IPS DF 19.7 (cell line): ENCODE measurements at regions not wholly inside any gene's neighbourhood (a gene's known extent, or its start where the extent isn't known, plus 50 kb on each side); places are given as distances from the start of the nearest gene placed in this dataset.

Experiments used
- DNase-seq: peaks from one replicate; pipeline ENCODE4 v3.0.0-alpha.2; 2013; ENCODE audit warnings: low read depth, low spot score

DNA sequence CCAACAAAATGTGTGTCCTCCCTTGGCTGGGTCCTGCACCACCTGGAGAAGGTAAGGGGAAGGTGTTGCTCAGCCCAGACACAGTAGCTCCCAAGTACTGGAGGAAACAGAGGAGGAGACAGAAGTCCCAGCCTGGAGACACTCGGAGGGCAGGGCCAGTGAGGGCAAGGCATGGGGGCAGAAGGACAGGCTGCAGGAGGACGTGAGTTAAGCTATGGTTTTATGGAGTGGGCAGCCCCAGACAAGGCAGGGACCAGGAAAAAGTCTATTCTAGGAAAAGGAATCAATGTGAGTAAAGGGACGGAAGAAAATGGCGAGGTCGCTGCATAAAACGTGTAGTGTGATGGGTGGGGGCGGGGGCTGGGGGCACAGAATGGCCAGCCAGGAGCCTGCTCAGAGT is 210.1 kb upstream of the DIO3 start:
- DNase-seq, result no peak

DNA sequence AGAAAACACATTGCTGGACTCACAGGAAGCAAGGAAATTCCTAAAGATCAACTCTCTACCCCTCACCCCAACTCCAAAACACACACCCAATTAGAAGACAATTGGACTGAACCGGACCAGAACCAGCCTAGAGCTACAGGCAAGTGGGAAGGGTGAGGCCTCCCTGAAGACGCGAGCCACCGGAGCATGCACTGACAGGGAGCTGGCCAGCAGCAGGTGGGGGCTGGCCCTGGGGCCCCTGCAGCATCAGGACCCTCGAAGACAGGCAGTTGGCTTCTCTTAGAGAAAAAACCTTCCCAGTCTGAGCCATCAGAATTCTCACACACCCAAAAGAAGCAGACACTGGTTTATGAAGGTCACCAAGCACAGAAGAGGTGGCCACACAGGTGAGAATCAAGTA is 209.5 kb upstream of the DIO3 start:
- no peak for DNase-seq

DNA sequence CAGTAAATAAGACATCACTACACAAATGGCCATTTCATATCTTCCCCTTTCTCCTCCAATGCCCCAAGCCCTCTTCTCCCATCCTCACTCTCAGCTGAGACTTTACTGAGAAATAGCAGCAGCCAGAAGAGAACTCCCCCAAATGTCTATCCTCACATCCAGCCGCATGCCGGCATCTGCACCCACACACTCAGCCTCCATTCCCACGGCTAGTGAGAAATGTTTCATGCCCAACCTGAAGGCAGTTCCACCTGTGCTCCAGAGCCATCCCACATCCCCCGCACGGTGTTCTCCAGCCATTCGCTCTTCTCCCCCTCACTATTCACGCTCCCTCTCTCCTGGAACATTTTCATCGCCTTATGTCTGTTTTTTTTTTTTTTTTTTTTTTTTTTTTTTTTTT is 208.7 kb upstream of the DIO3 start:
- DNase-seq, result no peak

DNA sequence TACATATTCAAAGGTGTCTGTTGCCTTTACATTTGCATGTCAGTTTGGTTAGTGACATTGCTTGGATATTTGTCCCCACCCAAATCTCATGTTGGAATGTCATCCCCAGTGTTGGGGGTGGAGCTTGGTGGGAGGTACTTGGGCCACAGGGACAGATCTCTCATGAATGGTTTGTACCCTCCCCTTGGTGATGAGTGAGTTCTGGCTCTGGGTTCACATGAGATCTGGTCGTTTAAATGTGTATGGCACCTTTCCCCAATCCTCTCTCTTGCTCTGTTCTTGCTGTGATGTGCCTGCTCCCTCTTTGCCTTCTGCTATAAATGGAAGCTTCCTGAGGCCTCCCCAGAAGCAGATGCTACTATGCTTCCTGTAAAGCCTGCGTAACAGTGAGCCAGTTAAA is 207.9 kb upstream of the DIO3 start:
- DNase-seq, result no peak

DNA sequence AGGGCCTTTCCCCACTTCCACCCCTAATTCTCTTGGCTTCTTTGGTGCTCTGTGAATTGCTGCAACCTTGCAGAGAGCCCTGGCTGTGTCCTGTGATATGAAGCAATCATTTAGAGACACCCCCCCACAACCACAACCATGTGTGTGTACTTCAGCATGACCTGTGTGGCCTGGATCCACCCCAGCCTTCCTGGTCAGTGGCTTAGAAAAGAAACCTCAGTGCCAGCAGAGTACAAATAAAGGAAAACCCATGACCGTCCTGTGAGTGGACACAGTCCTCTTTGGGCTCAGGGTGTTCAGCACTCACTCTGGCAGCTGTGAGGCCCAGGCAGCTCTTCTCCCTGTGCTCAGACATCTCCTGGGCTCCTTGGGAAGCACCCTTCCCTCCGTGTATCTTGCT is 206.6 kb upstream of the DIO3 start:
- no peak for DNase-seq

DNA sequence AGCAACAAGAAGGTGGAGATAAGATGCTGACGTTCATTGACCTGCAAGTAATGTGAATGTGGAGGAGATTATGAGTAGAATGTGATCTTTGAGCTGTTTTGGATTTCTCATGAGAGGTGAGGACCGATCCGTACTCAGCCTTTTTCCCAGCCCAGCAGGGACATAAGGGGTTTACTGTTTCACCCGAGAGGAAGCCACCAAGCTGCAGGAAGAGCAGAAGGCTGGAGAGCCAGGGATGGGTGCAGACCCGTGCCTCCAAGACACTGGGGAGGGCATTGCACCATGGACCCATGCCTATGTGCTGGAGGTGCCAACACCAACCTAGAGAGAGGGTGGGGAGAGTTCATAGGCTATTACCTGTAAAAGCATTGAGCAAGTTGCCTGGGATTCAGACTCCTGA is 206.0 kb upstream of the DIO3 start:
- no peak for DNase-seq

DNA sequence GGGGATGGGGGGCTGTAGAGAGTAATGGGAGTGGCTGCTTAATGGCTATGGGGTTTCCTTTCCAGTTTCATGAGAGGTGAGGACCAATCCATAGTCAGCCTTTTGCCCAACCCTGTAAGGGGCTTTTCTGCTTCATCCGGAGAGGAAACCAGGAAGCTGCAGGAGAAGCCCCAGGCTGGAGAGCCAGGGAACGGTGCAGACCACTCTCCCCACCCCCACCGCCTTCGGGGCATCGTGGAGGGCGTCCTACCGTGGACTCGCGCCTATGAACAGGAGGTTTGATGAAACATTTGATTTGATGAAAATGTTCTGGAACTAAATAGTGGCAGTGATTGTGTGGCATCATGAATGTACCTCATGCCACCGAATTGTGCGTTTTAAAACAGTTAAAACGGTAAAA is 204.3 kb upstream of the DIO3 start:
- no peak for DNase-seq

DNA sequence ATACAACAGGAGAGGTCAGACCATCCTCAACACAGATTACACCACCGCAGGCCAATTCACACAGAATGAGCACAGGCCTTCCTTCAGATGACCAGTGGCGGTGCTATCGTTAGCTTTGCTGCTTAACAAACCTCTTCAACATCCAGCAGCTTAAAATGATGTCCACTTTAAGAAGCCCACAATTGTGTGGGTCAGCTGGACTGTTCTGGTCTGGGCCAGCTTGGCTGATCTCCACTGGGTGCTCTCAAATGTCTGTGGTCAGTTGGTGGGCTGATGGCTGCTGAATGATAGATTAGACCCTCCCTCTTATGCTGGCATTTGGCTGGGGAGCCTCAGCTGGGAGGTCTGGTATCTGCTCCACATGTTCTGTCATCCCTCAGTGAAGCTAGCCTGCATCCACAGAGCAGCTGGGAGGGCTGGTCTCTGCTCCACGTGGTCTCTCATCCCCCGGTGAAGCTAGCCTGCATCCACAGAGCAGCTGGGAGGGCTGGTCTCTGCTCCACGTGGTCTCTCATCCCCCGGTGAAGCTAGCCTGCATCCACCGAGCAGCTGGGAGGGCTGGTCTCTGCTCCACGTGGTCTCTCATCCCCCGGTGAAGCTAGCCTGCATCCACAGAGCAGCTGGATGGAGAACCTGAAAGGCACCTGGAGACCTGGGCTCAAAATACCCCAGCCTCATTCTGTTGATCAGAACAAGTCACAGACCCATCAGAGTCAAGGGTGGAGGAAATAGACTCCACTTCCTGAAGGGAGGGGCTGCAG is 203.6 kb upstream of the DIO3 start:
- no peak for DNase-seq

DNA sequence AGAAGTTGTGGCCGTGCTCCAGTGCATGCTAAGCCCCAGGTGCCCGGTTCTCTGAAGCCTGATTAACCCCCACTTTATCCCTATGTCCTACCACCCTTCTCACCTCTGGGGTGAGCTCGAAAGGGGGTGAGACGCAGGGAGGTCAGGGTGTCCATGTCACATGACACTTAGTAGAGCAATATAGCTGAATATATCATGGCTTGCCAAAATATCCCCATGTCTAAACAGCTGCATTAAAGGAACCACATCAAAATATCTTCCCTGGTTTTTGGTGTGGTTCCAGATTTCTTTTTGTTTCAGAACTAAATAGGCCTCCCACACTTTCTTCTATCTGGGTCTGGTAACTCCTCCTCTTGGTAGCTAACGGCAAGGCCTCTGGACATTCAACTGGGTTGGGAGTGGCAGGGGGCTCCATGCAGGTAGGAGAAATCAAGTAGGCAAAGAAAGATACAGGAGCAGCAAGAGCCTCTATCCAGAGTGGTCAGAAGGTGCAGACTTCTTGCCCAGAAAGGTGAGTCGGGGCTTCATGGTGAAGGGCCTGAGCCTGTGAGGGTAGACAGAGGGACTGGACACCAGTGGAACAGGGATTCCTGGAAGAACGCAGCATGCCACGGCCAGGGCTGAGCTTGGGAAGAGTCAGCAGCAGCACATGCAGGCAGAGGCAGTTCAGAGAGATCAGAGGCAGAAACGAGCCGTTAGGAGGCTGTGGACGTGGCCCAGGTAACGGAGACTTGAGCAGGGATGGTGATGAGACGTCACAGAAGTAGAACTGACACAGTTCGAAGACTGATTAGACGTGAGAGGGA is 202.8 kb upstream of the DIO3 start:
- DNase-seq, result no peak

DNA sequence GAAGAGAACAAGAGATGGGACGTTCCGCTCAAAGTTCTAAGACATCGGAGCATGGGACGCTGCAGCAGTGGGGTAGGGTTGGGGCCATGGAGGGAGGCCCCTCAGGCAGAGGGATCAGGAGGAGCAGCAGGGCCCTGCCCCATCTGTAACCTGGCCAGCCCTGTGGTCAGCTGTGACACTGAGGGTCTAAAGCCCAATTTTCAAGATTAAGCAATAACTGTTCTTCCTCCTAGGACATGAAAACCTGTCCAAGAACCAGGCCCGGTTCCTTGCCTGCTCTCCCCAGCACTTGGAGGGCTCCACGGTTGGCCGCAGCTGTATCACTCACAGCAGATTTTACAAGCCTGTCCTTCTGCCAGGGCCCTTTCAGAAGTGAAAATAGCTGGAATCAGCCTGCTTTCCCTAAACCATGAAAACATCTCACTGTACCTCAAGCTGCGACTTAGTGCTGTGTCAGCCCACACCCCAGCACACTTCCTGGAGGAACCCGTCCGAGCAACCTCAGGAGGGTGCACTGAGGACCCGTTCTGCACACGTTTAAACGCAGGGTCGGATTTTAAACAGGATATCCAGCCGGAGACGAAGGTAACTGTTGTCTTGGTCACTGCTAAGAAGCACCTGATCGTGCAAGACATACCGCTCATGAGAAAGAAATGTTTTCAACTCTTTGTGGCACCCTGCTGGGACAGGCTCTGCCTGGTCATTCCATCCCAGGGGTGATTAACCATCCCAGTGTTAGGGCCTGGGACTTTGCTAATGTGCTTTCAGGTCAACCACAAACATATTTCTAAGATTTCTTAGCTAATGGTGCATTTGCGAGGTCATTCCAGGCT is 201.9 kb upstream of the DIO3 start:
- no peak for DNase-seq

DNA sequence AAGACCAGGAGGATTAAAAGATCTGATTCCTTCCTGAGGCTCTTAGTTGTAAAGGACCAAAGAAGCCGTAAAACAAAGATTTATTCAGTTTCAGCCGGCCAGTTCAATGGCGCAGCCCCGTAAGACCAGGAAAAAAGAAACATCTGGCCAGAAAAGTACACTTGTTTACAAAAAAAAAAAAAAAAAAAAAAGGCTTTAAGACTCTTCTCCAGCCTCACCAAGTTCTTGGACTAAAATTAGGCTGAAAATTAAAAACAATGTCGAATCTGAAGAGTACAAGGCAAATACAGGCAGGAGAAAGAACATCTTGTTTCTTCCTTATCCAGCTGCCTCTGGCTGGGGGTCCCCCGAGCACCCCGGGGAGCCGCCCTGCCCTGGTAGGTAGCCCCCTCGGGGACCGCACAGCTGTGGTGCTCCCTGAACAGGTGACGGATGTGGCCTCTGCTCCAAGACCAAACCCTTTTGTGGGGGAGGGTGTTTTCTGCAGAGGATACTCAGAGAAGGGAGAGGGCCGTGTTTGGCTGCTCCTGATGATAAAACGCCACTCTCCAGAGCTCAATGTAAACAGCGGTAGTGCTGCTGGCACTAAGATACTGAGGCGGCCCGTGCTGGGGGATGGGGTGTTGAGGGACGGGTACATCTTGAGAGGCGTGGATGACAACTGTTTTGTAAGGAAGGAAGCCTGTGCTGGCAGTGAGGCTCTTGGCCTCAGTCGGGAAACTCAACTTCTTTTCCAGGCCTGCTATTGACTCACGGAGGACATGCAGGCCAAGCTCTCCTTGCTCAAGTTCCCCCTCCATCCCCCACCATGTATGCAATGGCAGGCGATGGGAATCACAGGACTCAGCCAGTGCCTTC is 201.0 kb upstream of the DIO3 start:
- DNase-seq, result no peak

DNA sequence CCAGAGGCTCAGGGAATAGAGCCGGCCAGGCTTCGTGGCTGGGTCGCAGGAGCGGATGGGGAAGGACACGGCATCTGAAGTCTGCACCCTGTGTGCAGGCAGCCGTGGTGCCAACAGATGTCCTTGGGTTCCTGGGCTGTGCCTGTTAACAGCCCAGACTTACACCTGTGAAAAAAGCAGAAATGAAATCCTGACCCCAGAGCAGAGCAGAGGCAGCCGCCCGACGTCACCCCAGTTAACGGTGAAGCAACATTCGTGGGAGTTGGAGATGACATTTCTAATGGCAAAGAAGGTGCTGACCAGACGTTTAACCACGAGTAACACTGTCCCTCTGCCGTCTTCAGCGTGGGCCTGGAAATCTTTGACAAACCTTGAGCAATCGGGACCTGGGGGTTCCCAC is 200.3 kb upstream of the DIO3 start:
- no peak for DNase-seq

DNA sequence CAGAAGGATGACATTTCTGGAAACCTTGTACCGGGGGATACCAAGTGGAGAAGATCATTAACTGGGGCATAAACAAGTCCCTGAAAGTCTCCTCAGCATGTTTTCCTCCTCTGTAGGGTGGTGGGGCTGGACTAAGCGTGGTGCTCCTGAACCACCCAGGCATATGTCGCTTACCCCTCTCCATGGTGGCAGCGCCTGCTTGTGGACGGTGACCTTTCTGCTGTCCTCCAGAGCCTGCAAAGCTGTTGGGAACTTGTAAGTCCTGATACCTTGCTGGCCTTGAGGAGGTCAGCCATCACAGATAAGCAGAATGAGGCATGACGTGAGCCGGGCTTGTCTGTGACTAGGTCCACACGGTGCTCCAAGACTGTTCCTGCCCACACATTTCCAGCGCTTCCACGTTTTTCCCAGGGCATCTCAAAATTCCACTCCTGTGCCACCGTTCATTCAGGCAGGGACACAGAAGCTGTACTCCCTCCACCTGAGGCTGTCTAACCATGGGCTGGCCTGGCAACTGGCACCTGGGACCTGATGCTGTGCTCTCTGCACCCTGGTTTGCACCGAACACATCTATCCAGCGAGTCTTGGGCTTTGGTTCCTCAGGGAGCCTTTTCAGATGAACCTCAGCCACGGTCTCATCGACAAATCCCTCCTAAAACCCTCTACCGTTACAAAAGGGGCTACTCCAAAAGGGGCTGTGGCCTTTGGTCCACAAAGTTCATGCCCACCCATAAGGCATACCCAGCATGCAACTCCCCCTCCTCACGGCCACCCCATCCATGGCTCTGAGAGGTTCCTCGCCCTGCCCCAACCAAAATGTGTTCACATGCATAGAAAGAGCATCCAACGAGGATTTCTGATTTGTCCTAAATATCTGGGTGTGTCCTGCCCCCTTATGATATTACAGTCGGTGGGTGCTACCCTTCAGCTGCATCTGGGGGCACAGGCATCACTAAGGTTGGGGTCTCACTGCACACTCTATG is 199.6 kb upstream of the DIO3 start:
- DNase-seq, result no peak

DNA sequence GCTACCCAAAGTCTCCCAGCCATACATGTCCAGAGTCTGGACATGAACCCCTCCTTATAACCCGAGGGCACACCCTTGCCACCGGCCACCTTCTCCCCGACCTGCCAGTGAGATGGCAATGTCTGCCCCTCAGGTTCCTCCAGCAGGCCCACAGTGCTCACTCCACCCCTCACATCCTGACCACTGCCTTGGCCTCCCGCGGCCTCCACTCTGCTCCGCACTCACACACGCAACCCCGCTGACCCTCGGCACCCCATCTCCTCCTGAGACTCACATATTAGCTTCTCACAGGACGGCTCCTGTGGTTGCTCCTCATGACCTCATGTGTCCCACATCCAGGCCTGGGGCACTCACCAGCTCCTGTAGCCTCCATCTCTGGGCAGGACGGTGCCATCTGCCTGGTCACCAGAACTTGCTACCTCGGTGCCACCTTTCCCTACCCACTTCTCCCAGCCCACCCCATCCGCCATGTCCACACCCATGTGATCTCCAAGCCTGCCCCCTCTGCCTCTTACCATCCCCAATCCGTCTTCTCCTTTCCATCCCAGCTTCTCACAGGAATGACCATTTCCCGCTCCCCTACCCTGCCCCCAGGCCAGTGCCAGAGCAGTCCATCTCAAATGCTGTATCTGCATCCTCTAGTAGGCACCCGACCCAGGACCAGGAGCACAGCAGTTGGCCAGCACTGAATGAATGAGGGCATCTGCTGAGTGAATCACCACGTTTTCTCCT is 198.6 kb upstream of the DIO3 start:
- DNase-seq, result no peak

DNA sequence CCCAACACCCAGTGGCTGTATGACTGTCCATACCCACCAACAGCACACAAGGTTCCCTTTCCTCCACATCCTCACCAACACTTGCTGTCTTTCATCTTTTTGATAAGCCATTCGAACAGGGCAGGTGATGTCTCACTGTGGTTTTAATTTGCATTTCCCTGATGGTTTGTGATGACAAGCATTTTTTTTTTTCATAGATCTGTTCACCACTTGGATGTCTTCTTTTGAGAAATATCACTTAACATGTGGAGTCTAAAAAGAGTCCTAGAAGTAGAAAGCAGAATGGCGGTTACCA is 198.1 kb upstream of the DIO3 start:
- no peak for DNase-seq

DNA sequence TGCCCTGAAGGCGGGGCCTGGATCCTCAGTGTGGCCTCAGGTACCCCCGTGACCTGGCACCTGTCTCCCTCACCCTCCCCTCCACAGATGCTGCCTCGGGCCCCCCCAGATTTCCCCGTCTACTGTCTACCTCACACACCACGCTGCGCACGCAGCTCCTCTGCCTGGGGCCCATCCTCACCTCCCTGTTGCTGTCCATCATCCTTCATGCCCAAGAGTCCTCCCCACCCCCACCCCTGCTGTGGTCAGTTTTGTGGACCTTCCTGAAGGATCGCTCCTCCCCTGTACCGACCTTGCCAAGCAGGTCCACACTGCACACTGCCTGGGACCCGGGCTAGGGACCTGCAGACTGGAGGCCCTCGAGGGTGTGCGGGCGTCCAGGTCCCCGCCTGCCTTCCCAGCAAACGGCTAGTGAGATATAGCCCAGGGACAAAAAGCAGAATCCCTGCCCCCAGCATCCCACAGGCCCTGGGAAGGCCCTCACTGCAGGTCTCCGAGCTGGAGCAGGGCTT is 197.4 kb upstream of the DIO3 start:
- DNase-seq, result no peak

DNA sequence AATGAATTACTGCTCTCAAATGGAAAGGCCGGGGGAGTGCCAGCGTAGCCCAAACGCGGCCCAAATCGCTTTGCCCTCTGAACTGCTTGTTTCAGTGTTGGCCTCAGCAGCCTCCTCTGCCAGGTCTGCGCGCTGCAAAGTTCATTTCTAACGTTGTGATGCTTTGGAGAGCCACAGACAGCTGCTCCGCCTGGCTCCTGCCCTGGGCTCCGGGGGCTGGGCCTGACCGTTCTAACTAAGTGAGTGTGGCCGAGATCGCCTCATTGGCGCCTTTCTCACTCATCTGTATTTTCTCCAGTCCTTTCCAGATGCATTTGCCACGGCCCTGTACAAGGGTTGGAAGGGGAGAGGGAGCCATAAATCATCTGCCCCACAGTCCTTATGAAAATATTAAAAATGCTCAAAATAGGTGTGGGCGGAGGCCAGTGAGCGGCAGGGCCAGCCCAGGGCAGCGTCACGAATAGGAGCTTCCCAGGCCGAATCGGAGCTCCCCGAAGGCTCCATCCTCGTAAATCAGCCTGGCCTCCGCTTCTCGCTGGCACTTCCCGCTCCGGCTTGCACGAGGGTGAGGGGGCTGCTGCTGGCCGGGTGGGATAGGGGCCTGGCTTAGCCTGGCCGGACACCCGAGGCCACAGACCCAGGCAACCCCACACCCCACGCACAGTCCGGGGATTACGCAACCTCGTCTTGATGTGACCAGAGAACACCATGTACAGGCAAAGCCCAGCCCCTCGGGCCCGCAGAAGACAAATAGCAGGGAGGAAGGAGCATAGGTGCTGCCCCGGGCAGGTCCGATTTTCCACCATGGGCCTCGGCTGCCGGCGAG is 196.6 kb upstream of the DIO3 start:
- DNase-seq, result no peak

DNA sequence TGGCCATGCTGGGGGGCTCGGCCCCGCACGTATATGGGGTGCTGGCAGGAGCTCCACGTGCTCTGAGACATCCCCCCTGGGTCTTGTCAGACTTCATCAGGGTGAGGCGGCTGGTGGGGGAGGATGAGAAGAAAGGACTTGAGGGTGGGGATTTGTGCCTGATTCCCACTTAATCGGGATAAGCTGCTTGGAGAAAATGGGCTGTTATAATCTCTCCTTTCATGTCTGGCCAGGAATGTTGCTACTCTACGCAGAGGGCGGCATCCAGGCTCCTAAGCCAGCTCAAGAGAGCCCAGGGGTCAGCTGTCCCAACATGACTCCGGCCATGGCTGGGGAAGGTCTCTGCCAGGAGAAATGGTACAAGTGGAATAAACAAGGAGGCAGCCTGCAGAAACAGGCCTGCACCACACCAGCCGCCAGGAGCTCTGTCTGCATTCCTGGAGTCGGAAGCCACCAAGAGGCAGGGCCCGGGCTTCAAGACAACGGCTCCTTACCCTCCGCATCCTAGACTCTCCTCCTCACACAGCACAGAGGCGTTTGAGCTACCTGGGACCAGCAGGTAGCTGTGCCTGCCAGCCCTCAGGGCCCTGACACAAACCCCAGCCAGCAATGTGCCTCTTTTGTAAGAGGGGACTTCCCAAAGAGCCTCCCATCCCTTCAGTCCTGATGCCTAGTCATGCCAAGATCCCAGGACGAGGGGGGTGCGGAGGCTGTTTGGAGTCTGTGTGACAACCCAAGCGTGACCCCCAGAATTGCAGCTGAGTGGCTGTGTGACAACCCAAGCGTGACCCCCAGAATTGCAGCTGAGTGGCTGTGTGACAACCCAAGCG is 195.8 kb upstream of the DIO3 start:
- no peak for DNase-seq
